ENCODE measurements at regions not wholly inside any gene's neighbourhood (a gene's known extent, or its start where the extent isn't known, plus 50 kb on each side); places are given as distances from the start of the nearest gene placed in this dataset.

- TF ChIP-seq POLR2A (IDR thresholded peaks at IDR 0.05; ENCODE audit: low read depth, low read length) (no peak), POLR2AphosphoS5 (IDR thresholded peaks at IDR 0.05; ENCODE audit: low read depth, low read length) (no peak)
Observed at GRCh38 chr20:63125838-63126601, 89.9 kb downstream of the YTHDF1 start.
